ENCODE measurements at regions not wholly inside any gene's neighbourhood (a gene's known extent, or its start where the extent isn't known, plus 50 kb on each side); places are given as distances from the start of the nearest gene placed in this dataset.

DNA sequence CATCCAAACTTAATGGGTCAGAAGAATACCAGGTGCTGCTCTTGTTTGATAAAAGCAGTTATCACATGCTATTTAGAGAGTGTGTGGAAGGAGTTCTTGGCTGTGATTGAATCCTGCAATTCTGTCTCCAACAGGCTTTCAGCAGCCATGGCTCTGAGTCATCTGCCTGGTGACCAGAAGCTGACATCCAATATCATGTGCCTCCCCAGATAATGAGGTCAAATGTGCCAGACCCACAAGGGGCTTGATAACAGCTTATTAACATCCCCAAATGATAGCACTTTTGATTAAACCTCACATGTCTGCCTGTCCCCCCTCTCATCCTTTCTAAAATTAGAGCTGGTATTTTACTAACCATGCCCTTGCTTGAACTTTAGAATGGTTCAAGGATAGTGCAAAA is 175.7 kb upstream of the PLN start:
- H2AFZ ChIP-seq (ENCODE audit: low read length): no peak overlapping the region
- H3K79me1 ChIP-seq (ENCODE audit: insufficient read depth, low read depth, low read length, poor library complexity, severe bottlenecking): no peaks in the 10 kb centered on the region
- H3K23ac ChIP-seq (ENCODE audit: insufficient read length, low read depth, low read length): no peak overlapping the region
- no peaks in the 10 kb centered on the region for H3K9me3 ChIP-seq (ENCODE audit: control insufficient read depth, low read depth, low read length)
- no peak overlapping the region for H3K18ac ChIP-seq (ENCODE audit: insufficient read length, low read depth, low read length)
- H3K4me1 Mint-ChIP-seq: peaks cover 4 to 6% of the 10 kb centered on the region in 2 experiments
- H3K27me3 Mint-ChIP-seq (ENCODE audit: low read depth): no peaks in the 10 kb centered on the region; the same call in 1 of the 2 replicates
- no peaks in the 10 kb centered on the region for H4K20me1 ChIP-seq (ENCODE audit: control insufficient read depth, insufficient read depth, insufficient read length)
- peaks cover 10 to 13% of the 10 kb centered on the region in 2 experiments; a peak in 4 of 5 replicates for H3K9me3 Mint-ChIP-seq
- H3K36me3 Mint-ChIP-seq (ENCODE audit: insufficient read depth in 1 of 3, low read depth in 3 of 3): 0 out of 7 replicates have a peak, but pooled peaks cover 0 to 4% (median 0%) of the 10 kb centered on the region in 3 experiments
- H2BK15ac ChIP-seq (ENCODE audit: low read depth, low read length): no peak overlapping the region
- no peak overlapping the region for H4K91ac ChIP-seq (ENCODE audit: insufficient read length, low read depth, low read length)
- H2BK120ac ChIP-seq (ENCODE audit: low read depth, low read length, poor library complexity, severe bottlenecking): no peak overlapping the region
- no peak for DNase-seq
- no peaks in the 10 kb centered on the region for H3K4me1 ChIP-seq (ENCODE audit: insufficient read depth, low read length)
- H2BK20ac ChIP-seq (ENCODE audit: low read depth, low read length, poor library complexity, severe bottlenecking): no peak overlapping the region
- no peak overlapping the region for H3K27ac Mint-ChIP-seq
- no peak overlapping the region for H2BK12ac ChIP-seq (ENCODE audit: insufficient read length, low read depth, low read length)
- no peak overlapping the region for H4K5ac ChIP-seq (ENCODE audit: insufficient read length, low read depth, low read length)
- H3K4me2 ChIP-seq (ENCODE audit: insufficient read depth, insufficient read length, low read length): no peak overlapping the region
- TF ChIP-seq, protein P1, sequence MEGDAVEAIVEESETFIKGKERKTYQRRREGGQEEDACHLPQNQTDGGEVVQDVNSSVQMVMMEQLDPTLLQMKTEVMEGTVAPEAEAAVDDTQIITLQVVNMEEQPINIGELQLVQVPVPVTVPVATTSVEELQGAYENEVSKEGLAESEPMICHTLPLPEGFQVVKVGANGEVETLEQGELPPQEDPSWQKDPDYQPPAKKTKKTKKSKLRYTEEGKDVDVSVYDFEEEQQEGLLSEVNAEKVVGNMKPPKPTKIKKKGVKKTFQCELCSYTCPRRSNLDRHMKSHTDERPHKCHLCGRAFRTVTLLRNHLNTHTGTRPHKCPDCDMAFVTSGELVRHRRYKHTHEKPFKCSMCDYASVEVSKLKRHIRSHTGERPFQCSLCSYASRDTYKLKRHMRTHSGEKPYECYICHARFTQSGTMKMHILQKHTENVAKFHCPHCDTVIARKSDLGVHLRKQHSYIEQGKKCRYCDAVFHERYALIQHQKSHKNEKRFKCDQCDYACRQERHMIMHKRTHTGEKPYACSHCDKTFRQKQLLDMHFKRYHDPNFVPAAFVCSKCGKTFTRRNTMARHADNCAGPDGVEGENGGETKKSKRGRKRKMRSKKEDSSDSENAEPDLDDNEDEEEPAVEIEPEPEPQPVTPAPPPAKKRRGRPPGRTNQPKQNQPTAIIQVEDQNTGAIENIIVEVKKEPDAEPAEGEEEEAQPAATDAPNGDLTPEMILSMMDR (conservative IDR thresholded peaks at IDR 0.05): no peak
- no peaks in the 10 kb centered on the region for H3K79me2 ChIP-seq (ENCODE audit: insufficient read depth, low read length)
- no peak overlapping the region for H4K8ac ChIP-seq (replicated peaks; ENCODE audit: insufficient read length, low read depth, low read length)
- no peaks in the 10 kb centered on the region for H3K27me3 ChIP-seq (ENCODE audit: insufficient read depth, low read length)
- no peak overlapping the region for H3K4me3 Mint-ChIP-seq
- H2BK5ac ChIP-seq (ENCODE audit: insufficient read length, low read length): no peak overlapping the region
- H3T11ph ChIP-seq (ENCODE audit: low read length): no peak overlapping the region
- H3K14ac ChIP-seq (ENCODE audit: insufficient read depth, low read length): no peak overlapping the region
- H2AK5ac ChIP-seq (ENCODE audit: insufficient read length, low read length): no peak overlapping the region
- H3K27ac ChIP-seq (ENCODE audit: insufficient read length, low read depth, low read length): no peak overlapping the region
- H3K4ac ChIP-seq (ENCODE audit: low read depth, low read length): no peak overlapping the region
- no peak overlapping the region for H3K56ac ChIP-seq (ENCODE audit: insufficient read length, low read depth, low read length)
- H3K23me2 ChIP-seq (ENCODE audit: insufficient read length, low read depth, low read length, poor library complexity, severe bottlenecking): no peaks in the 10 kb centered on the region
- no peak overlapping the region for H3K9ac ChIP-seq (ENCODE audit: extremely low read depth, insufficient read length, low read length)
